NCI-H526 (cell line): ENCODE measurements at regions not wholly inside any gene's neighbourhood (a gene's known extent, or its start where the extent isn't known, plus 50 kb on each side); places are given as distances from the start of the nearest gene placed in this dataset.

Experiments used
- DNase-seq, 2 experiments: peaks; one replicate each; lab custom pipeline; 2025; lab: John Stamatoyannopoulos, UW

GRCh38 chr10:79007018-79007417 lies 61.7 kb upstream of the ZMIZ1 start:
- no peak for DNase-seq

- DNase-seq, result no peak
Observed at GRCh38 chr10:79007421-79008319, 61.1 kb upstream of the ZMIZ1 start.

- DNase-seq, result no peak
Observed at GRCh38 chr10:79009145-79009544, 59.6 kb upstream of the ZMIZ1 start.

- DNase-seq, result no peak
Observed at GRCh38 chr10:79012567-79012966, 56.2 kb upstream of the ZMIZ1 start.

GRCh38 chr10:79013406-79013987 lies 55.3 kb upstream of the ZMIZ1 start:
- DNase-seq, result no peak

- DNase-seq, result no peak
Observed at GRCh38 chr10:79014796-79015195, 54.0 kb upstream of the ZMIZ1 start.

GRCh38 chr10:79017882-79018520 lies 50.8 kb upstream of the ZMIZ1 start:
- DNase-seq, result no peak

- no peak for DNase-seq
Observed at GRCh38 chr10:79018521-79019011, 50.2 kb upstream of the ZMIZ1 start.
